Endothelial cell of umbilical vein (primary cell): ENCODE measurements at regions not wholly inside any gene's neighbourhood (a gene's known extent, or its start where the extent isn't known, plus 50 kb on each side); places are given as distances from the start of the nearest gene placed in this dataset.

Experiments used
- EZH2 ChIP-seq: IDR thresholded peaks from 2 replicates; pipeline ENCODE4 v1.6.1; 2012; ENCODE audit warnings: borderline replicate concordance, low read depth, mild to moderate bottlenecking, moderate library complexity, low read length, inconsistent platforms; ENCODE audit not compliant: severe bottlenecking
- GATA2 ChIP-seq: IDR thresholded peaks from 2 replicates; pipeline ENCODE4 v1.7.0; 2011; ENCODE audit warnings: low read depth, mild to moderate bottlenecking, moderate library complexity, mixed read lengths, low read length; ENCODE audit not compliant: insufficient read length, insufficient read depth
- JUN ChIP-seq: IDR thresholded peaks from 2 replicates; pipeline ENCODE4 v1.6.1; 2011; ENCODE audit warnings: borderline replicate concordance, low read depth; ENCODE audit not compliant: insufficient read length, insufficient read depth
- POLR2A ChIP-seq: IDR thresholded peaks from 2 replicates; pipeline ENCODE4 v1.6.1; 2012; ENCODE audit warnings: low read depth, mild to moderate bottlenecking, control low read depth, low read length
- POLR2AphosphoS5 ChIP-seq: IDR thresholded peaks from 2 replicates; pipeline ENCODE4 v1.6.1; 2012; ENCODE audit warnings: low read depth, mild to moderate bottlenecking, control low read depth, low read length, moderate library complexity; ENCODE audit not compliant: insufficient read depth
- TF ChIP-seq, protein P1 (sequence below), 2 donors: IDR thresholded peaks; 1 replicate in 1 of 2; 2 replicates in 1 of 2; pipeline ENCODE4 v1.5.1; 2011; ENCODE audit warnings: low read length in 2 of 2, mild to moderate bottlenecking in 2 of 2, moderate library complexity in 2 of 2, control low read depth in 1 of 2, inconsistent platforms in 1 of 2, low read depth in 1 of 2; ENCODE audit not compliant: insufficient read depth in 1 of 2; ENCODE audit errors: extremely low read depth in 1 of 2
- TF ChIP-seq, protein P2 (sequence below): IDR thresholded peaks from 2 replicates; pipeline ENCODE4 v1.6.1; 2011; ENCODE audit not compliant: insufficient read depth, insufficient read length

DNA sequence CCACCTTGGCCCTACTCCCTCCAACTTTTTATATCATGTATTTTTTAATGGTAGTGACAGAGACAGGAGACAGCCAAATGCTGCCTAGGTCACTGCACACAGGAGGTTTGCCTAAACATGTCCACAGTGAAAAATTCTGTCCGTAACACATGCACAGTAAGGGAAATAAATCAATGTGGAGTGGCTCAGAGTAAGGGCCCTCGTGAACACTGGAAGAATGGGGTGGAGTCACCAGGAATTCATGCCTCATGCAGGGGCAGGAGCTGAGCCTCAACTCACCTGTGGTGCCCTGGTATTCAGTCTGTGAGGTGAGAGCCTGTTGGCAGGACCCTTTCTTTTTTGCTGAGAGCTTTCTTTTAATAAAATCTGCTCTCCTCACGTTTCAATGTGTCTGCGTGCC, 289.1 kb downstream of the TGFB2 start:
- TF ChIP-seq, protein P1, sequence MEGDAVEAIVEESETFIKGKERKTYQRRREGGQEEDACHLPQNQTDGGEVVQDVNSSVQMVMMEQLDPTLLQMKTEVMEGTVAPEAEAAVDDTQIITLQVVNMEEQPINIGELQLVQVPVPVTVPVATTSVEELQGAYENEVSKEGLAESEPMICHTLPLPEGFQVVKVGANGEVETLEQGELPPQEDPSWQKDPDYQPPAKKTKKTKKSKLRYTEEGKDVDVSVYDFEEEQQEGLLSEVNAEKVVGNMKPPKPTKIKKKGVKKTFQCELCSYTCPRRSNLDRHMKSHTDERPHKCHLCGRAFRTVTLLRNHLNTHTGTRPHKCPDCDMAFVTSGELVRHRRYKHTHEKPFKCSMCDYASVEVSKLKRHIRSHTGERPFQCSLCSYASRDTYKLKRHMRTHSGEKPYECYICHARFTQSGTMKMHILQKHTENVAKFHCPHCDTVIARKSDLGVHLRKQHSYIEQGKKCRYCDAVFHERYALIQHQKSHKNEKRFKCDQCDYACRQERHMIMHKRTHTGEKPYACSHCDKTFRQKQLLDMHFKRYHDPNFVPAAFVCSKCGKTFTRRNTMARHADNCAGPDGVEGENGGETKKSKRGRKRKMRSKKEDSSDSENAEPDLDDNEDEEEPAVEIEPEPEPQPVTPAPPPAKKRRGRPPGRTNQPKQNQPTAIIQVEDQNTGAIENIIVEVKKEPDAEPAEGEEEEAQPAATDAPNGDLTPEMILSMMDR (IDR thresholded peaks at IDR 0.05; ENCODE audit: extremely low read depth in 1 of 2, insufficient read depth in 1 of 2, low read depth in 1 of 2, low read length in 2 of 2): no peak
- TF ChIP-seq POLR2A: no peak
- no peak for TF ChIP-seq POLR2AphosphoS5
- TF ChIP-seq EZH2: no peak
- TF ChIP-seq, protein P2, sequence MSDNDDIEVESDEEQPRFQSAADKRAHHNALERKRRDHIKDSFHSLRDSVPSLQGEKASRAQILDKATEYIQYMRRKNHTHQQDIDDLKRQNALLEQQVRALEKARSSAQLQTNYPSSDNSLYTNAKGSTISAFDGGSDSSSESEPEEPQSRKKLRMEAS: no peak
- no peak for TF ChIP-seq JUN
- TF ChIP-seq GATA2: no peak
